DMS79 treated with DMSO at 0.1 percent for 48 hours (cell line): ENCODE measurements at regions not wholly inside any gene's neighbourhood (a gene's known extent, or its start where the extent isn't known, plus 50 kb on each side); places are given as distances from the start of the nearest gene placed in this dataset.
"Not testable (repeated sequence)": the region's sequence is repeated elsewhere in the genome, so short reads cannot be mapped to it uniquely, and the experiment has no call there.

Source experiments
- DNase-seq: peaks from one replicate; lab custom pipeline; 2025; lab: John Stamatoyannopoulos, UW

- DNase-seq, result no peak
Observed at GRCh38 chr5:87138091-87138805, 129.4 kb upstream of the RASA1 start.

- DNase-seq, result no peak
Observed at GRCh38 chr5:87139795-87140194, 127.9 kb upstream of the RASA1 start.

DNA sequence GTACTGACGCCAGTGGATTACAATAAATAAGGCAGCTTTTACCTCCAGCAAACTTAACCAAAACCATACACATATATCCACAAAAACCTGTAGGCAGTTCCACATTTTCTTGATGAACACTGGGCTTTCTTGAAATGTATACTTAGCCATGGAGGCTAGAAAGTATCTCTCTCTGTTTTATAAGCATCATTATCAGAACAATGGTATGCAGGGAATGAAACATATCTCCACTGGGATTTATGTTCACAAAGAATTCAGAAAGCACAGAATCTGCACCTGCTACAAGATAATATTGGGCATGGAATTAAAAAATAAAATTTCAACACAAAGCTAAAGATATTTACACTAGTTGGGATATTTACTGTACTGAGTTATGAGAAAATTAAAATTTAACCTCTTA, 126.1 kb upstream of the RASA1 start:
- no peak for DNase-seq

DNA sequence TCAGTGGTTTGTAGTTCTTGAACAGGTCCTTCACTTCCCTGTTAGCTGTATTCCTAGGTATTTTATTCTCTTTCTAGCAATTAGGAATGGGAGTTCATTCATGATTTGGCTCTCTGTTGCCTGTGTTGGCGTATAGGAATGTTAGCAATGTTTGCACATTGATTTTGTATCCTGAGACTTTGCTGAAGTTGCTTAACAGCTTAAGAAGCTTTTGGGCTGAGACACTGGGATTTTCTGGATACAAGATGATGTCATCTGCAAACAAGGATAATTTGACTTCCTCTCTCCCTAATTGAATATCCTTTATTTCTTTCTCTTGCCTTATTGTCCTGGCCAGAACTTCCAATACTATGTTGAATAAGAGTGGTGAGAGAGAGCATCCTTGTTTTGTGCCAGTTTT, 121.8 kb upstream of the RASA1 start:
- DNase-seq, result not testable (repeated sequence)

- DNase-seq, result no peak
Observed at GRCh38 chr5:87147441-87147840, 120.2 kb upstream of the RASA1 start.

DNA sequence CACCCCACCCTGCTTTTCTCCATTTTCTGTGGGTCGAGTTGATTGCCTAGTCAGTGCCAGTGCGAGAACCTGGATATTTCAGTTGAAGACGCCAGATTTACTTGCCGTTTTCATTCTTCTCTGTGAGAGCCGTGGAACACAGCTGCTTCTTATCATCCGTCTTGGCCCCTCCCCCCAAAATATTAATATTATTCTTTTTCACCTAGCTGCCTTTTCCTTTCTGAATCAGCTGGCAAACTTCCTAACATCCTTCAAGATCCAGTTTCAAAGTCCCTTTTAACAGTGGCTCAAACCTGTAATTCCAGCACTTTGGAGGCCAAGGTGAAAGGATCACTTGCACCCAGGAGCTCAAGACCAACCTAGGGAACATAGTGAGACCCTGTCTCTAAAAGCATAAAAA, 117.1 kb upstream of the RASA1 start:
- DNase-seq, result no peak

GRCh38 chr5:87151547-87151946, 116.1 kb upstream of the RASA1 start:
- DNase-seq, result no peak

- no peak for DNase-seq
Observed at GRCh38 chr5:87152886-87153285, 114.8 kb upstream of the RASA1 start.

DNA sequence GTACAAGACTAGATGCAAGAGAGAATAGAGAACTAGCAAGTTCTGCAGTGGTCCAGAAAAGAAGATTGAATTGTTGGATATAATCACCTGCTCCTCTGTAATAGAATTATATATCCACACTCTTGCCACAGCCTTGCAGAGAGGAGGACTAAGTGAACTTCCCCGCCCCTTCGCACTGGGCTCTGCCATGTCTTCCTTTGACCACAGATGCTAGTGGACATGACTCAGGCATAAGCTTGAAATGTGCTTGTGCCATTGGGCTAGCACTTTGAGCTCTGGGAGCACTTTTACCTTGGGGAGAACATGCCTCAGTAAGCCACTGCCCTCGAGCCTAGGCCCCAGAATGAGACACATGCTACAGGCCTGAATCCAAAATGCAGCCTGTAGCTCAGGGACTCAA, 113.5 kb upstream of the RASA1 start:
- no peak for DNase-seq

- DNase-seq, result no peak
Observed at GRCh38 chr5:87155106-87155505, 112.6 kb upstream of the RASA1 start.

DNA sequence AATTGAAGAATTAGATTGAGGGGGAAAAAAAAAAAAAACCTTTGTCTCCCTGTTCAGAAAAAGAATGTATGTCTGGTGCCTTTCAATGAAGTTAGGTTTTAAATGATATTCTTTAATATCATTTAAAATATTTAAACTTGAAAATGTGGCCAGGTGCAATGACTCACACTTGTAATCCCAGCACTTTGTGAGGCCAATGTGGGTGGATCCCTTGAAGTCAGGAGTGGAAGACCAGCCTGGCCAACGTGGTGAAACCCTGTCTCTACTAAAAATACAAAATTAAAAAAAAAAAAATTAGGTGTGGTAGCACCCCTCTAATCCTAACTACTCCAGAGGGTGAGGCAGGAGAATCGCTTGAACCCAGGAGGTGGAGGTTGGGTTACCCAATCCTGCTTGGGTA, 111.1 kb upstream of the RASA1 start:
- no peak for DNase-seq

- DNase-seq, result no peak
Observed at GRCh38 chr5:87164409-87164808, 103.3 kb upstream of the RASA1 start.

GRCh38 chr5:87169300-87169991, 98.2 kb upstream of the RASA1 start:
- no peak for DNase-seq

DNA sequence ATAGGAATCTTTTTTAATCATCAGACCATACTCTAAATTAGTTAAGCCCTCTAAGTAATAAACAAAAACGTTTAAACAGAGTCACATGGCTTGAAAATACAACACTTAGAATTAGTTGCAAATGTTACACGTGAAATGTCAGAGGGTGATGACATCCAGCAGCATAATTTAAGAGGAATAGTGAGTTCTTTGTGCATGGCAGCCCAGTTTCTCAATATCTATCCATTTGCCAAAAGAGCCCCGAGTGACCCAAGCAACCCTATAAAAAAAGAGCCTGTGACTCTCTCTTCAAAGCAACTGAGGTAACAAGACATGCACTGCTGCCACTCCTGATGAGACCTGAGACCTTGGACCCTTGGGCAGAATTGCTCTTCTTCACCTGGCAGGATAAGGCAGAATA, 96.9 kb upstream of the RASA1 start:
- DNase-seq, result no peak

GRCh38 chr5:87182649-87183048, 85.0 kb upstream of the RASA1 start:
- DNase-seq, result no peak

GRCh38 chr5:87183896-87184295, 83.8 kb upstream of the RASA1 start:
- no peak for DNase-seq

GRCh38 chr5:87184605-87185004, 83.1 kb upstream of the RASA1 start:
- no peak for DNase-seq

DNA sequence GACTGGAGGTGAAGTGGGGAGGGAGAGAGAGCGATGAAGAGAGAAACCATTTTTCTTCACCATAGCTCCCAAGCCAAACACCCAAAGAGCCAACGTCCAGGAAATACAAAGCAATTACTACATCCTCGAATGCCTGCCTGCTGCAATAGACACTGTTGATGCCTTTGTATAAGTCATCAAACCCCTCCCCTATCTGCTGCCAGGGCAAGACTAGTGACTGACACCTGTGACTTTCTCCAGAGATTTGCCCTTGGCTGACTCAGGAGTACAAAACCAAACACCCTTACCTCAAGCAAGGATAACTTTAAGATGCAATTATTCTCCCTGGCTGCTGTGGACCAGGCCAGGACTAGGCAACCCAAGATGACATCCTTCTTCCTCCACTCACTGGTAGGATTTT, 81.8 kb upstream of the RASA1 start:
- no peak for DNase-seq

DNA sequence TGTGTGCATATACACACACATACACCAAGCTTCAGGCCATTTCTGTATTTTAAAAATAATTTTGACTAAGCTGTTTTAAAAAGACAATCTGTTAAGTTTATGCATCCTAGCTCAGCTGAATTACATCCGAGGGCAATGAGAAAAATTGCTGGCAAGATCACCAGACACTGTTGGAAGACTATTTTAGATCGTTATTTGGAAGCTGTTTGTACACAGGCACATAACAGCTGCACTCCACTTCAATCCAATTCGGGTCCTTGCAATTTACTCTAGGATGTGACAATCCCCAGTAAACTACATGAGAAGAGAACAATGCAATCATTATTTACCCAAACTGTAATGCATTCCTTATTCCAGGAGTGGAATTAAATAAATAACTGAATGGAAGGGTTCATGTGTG, 79.3 kb upstream of the RASA1 start:
- no peak for DNase-seq

DNA sequence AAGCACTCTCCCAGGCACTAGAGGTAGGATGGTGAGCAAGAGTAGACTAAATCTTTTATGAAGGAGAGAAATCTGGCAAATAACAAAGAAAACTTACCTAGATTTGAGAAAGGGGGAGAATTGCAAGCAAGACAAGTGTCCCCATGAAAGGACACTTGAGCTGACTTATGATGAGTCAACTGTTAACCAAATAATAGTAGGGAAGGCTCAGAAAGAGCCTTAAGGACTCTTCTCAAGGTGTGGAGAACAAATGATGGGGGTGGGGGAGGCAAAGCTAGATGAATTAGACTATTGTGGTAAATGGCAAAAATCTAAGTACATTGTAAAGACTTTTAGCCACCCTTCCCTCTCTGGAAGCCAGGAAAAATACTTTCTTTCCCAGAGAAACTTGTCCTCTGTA, 77.6 kb upstream of the RASA1 start:
- DNase-seq, result no peak

GRCh38 chr5:87190687-87191086, 77.0 kb upstream of the RASA1 start:
- no peak for DNase-seq

GRCh38 chr5:87191645-87192044, 76.0 kb upstream of the RASA1 start:
- no peak for DNase-seq

DNA sequence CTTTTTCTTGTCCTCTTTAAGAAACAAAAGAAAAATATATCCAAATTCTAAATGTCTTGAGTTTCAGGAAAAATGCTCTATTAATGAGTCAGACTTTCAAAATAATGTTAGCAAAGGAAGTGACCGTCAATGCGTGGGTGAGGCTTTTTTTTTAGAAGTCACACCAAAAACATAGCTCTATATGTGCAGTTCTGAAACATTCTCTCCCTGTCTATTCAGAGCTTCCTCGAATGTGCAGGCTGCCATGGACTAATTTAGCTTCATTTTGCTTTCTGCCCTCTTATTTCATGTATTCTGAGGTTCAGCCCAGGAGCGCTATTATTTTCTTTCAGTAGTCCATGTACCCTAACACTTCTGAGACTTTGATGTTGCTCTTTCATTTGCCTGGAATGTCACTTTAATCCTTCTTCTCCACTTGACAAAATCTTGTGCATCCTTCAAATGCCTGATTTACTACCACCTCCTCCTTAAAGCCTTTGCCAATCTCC, 72.5 kb upstream of the RASA1 start:
- DNase-seq, result no peak

DNA sequence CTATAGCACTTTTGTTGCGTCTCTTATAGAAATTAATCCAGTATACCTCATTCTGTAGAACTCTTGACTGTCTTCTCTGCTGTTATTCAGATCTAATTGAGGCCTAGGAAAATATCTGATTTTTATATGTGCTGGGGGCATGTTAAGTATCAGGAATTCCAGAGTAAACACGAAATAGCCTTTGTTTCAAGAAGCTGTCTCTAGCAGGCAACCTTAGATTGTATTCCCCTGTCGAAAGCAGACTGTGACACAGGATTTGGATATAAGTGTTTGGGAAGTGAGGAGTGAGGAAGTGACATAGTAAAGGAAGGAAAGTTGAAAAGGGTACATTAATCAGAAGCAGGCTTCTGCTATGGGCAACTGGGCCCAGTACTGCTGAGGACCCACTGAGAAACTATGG, 72.1 kb upstream of the RASA1 start:
- DNase-seq, result no peak
